HG03521 (cell line): ENCODE measurements at regions not wholly inside any gene's neighbourhood (a gene's known extent, or its start where the extent isn't known, plus 50 kb on each side); places are given as distances from the start of the nearest gene placed in this dataset.

Experiments
- ATAC-seq: cut with Tn5 transposase; IDR thresholded peaks from one replicate; pipeline ENCODE4 v1.9.1; 2021; ENCODE audit warnings: mild to moderate bottlenecking, moderate library complexity; ENCODE audit not compliant: unreplicated experiment

GRCh38 chr2:7209757-7210555 is 292.7 kb downstream of the RNF144A start:
- no peak for ATAC-seq

GRCh38 chr2:7210712-7211111 is 293.5 kb downstream of the RNF144A start:
- no peak for ATAC-seq

DNA sequence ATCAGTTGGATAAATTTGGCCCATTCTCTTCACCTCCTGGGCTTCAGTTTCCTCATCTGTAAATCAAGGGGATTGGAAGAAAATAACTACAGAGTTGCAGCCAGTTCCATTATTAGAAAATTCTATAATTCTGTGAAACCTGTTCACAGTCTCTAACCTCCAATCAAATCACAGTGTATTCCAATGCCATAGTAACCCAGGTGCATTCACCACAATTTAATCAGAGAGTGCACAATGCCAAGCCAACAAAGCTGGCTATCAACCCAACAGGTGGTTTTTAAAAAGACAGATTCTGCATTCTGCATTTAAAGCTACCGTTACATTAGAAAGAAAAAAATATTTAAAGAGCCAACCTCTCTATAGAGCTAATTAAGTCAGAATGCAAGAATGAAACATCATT is 308.6 kb downstream of the RNF144A start:
- ATAC-seq, result no peak

GRCh38 chr2:7226501-7226900 is 309.3 kb downstream of the RNF144A start:
- ATAC-seq, result no peak

- no peak for ATAC-seq
These were observed 315.9 kb downstream of the RNF144A start for GRCh38 chr2:7233126-7233525.

GRCh38 chr2:7237466-7237865 is 320.3 kb downstream of the RNF144A start:
- no peak for ATAC-seq

- ATAC-seq, result no peak
These were observed 321.9 kb downstream of the RNF144A start for GRCh38 chr2:7239078-7239477.

- no peak for ATAC-seq
These were observed 324.0 kb downstream of the RNF144A start for GRCh38 chr2:7241041-7241745.

DNA sequence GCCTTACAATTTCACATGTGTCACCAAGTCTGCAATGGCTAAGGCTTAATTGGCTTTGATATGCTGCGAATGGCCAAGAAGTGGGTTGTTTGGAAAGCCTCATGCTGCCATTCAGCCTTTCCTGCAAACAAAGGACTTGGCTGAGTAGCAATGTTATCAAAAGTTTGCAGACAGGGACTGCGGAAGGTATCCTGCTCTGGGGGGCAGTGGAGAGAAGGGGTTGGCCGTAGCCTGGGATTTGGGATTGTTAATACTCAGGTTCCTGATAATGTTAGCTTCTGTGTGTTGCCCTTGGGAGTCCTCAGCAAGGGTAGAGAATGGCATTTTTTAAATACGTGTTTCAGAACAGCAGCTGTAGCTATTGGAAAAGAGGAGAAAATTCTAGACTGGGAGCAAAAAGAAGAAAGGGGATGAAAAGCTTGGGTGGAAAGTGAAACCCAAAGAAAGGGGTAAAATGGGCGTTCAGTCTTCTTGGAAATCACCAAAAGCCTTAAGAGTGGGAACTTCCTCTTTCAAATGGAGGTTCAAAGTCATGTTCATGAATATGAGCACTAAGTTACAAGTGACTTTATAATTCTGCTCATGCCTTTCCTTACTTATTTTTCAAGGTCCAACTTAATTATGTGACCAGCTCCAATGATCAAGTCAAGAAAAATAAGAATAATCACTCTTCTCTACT is 325.1 kb downstream of the RNF144A start:
- no peak for ATAC-seq

- ATAC-seq, result no peak
These were observed 326.1 kb downstream of the RNF144A start for GRCh38 chr2:7243276-7243675.

- ATAC-seq, result no peak
These were observed 339.2 kb downstream of the RNF144A start for GRCh38 chr2:7256377-7256776.

GRCh38 chr2:7262727-7263126 is 345.5 kb downstream of the RNF144A start:
- ATAC-seq, result no peak

GRCh38 chr2:7264791-7265190 is 347.6 kb downstream of the RNF144A start:
- no peak for ATAC-seq

- no peak for ATAC-seq
These were observed 348.1 kb downstream of the RNF144A start for GRCh38 chr2:7265286-7265685.

- no peak for ATAC-seq
These were observed 352.0 kb downstream of the RNF144A start for GRCh38 chr2:7269106-7269643.

- ATAC-seq, result no peak
These were observed 352.8 kb downstream of the RNF144A start for GRCh38 chr2:7270011-7270431.

DNA sequence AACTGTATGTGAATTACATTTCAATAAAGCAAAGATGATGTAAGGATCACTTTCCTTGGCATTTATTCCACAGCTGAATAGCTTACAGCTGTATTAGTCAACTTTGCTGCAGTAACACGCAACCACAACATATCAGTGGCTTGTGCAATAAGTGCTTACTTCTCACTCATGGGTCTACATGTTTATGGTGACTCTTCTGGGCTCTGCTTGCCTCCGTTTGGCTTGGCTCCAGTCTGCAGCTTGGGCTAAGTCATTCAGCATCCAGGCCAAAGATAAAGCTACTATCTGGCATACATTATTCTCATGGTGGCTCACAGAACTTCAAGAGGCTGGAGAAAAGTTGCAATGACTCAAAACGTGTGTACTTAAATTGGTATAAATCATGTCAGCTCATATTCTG is 355.0 kb downstream of the RNF144A start:
- ATAC-seq, result no peak

DNA sequence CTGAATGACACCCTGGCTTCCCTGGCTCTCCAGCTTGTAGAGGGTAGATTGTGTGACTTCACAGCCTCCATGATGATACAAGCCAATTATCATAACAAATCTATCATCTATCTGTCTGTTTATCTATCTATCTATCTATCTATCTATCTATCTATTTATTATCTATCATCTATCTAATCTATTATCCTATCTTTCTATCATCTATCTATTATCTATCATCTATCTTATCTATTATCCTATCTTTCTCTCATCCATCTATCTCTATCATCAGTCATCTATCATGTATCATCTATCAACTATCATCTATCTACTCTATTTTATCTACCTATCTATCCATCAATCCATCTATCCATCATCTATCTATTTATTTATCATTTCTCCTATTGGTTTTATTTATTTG is 361.8 kb downstream of the RNF144A start:
- ATAC-seq, result no peak

GRCh38 chr2:7279421-7279949 is 362.3 kb downstream of the RNF144A start:
- no peak for ATAC-seq

GRCh38 chr2:7280790-7281189 is 363.6 kb downstream of the RNF144A start:
- no peak for ATAC-seq
